ENCODE measurements at regions not wholly inside any gene's neighbourhood (a gene's known extent, or its start where the extent isn't known, plus 50 kb on each side); places are given as distances from the start of the nearest gene placed in this dataset.

GRCh38 chr3:96734273-96735009 is 80.0 kb upstream of the EPHA6 start:
- TF ChIP-seq CTCF (IDR thresholded peaks at IDR 0.05) (no peak), EZH2 (IDR thresholded peaks at IDR 0.05; ENCODE audit: borderline replicate concordance, insufficient read depth, low read depth, low read length, poor library complexity, severe bottlenecking) (no peak)

All from B cell (primary cell).